HCT116 (cell line): ENCODE measurements at regions not wholly inside any gene's neighbourhood (a gene's known extent, or its start where the extent isn't known, plus 50 kb on each side); places are given as distances from the start of the nearest gene placed in this dataset.

ENCODE experiments used
- POLR2AphosphoS5 ChIP-seq: IDR thresholded peaks from 2 replicates; pipeline ENCODE4 v1.6.1; 2011; ENCODE audit warnings: mild to moderate bottlenecking, low read depth, low read length, moderate library complexity
- TF ChIP-seq, protein P1 (sequence below), 3 experiments: fragments of 200-600 bp in 1 of 3; sonication (generic) in 1 of 3; IDR thresholded peaks in 2 of 3; conservative IDR thresholded peaks in 1 of 3; 2 replicates each; pipeline ENCODE4 v1.5.1; 2012 to 2017; ENCODE audit warnings: low read depth in 2 of 3, low read length in 2 of 3, antibody characterized with exemption in 1 of 3, borderline replicate concordance in 1 of 3, control low read depth in 1 of 3, mild to moderate bottlenecking in 1 of 3, mixed read lengths in 1 of 3, mixed run types in 1 of 3, moderate library complexity in 1 of 3; ENCODE audit not compliant: insufficient read depth in 1 of 3

DNA sequence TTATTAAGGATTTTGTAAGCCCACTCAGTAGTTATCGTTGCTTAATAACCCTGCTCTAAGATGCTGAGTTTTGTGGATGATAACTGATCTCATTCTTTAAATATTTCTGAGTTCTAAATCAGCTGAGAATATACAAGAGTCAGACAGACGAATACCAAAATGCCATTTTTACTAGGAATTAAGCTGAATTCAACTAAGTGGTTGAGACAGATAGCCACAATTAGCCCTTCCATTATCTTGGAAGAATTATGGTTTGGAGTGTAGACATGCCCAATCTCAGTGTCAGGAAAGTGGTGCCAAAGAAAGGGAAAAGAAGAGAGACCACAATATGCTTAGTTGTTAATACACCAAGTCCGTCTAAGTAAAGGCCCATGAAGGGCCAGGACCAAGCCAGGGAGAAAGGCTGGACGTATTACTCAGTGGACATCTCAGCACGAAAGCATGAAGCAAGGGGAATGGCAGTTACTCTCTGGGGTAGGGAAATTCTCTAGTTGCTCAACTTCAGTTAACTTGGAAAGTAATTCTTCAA, 58.6 kb downstream of the KCNA5 start:
- TF ChIP-seq, protein P1, sequence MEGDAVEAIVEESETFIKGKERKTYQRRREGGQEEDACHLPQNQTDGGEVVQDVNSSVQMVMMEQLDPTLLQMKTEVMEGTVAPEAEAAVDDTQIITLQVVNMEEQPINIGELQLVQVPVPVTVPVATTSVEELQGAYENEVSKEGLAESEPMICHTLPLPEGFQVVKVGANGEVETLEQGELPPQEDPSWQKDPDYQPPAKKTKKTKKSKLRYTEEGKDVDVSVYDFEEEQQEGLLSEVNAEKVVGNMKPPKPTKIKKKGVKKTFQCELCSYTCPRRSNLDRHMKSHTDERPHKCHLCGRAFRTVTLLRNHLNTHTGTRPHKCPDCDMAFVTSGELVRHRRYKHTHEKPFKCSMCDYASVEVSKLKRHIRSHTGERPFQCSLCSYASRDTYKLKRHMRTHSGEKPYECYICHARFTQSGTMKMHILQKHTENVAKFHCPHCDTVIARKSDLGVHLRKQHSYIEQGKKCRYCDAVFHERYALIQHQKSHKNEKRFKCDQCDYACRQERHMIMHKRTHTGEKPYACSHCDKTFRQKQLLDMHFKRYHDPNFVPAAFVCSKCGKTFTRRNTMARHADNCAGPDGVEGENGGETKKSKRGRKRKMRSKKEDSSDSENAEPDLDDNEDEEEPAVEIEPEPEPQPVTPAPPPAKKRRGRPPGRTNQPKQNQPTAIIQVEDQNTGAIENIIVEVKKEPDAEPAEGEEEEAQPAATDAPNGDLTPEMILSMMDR (IDR thresholded peaks at IDR 0.05 in 2 of 3, conservative IDR thresholded peaks at IDR 0.05 in 1 of 3; ENCODE audit: borderline replicate concordance in 1 of 3, insufficient read depth in 1 of 3, low read depth in 2 of 3, low read length in 2 of 3) = no peak
- TF ChIP-seq POLR2AphosphoS5 = no peak
